ENCODE measurements at regions not wholly inside any gene's neighbourhood (a gene's known extent, or its start where the extent isn't known, plus 50 kb on each side); places are given as distances from the start of the nearest gene placed in this dataset.

DNA sequence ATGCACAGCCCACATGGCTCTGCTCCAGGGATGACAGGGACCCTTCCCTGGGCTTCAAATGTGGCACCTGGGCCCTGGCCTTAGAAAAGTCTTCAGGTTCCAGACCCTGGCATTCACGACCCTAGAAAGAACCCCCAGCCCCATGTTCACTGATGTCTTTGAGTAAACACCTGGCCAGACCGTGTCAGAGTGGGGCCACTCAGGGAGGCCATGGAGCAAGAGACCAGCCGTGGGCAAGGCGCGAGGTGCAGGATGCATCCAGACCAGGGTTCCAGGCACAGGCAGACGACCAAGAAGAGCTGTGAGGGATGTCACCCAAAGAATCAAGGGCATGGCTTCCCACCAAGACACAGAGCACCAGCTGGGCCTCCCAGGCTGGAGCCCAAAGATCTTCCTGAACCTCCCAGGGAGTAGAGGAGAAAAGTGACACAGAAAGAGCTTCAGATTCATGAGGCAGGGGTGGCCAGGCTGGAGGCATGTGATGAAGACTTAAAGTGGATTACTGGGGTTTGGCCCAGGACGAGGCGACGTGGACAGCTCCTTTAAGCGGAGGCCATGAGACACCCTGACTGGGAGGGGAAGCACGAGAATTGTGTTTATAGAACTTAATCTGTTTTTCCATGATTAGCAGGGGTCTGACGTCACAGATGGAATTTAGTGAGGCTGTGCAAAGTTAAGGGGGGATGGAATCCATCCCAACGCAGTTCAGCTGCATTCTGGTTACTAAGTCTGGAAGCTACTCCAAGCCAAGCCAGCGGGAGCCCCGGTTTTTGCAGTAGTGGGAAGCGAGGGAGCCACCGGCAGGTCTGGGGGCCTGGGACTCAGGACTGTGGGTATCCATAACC lies 61.6 kb downstream of the ARL6IP4 start:
- no peak for TF ChIP-seq CTCF (IDR thresholded peaks at IDR 0.05)
- ATAC-seq (peak; percentile 21), DNase-seq (peak in 3 of 4 donors; percentile 47 to 90 (median 89))
- H3K27ac ChIP-seq: peak overlapping the region in 1 of 2 donors; percentile 56
- H3K36me3 ChIP-seq: no peaks in the 10 kb centered on the region
- H3K27me3 ChIP-seq: no peaks in the 10 kb centered on the region
- intact Hi-C loops (cut with DNase I): loop anchor here in 1 of 2 donors (5.0 to 10.0 kb wide), 2 partner anchors 110 to 193 kb away; partner anchors contain the start of genes MPHOSPH9, MTRFR and PITPNM2
- no peak overlapping the region for H3K4me3 ChIP-seq
- H3K9me3 ChIP-seq: no peaks in the 10 kb centered on the region
- H3K4me1 ChIP-seq: peaks cover 0 to 26% of the 10 kb centered on the region in 2 donors

GRCh38 chr12:123041042-123041531 lies 60.6 kb downstream of the ARL6IP4 start:
- Histone ChIP-seq H3K27ac (no peak overlapping the region), H3K9me3 (no peaks in the 10 kb centered on the region), H3K4me3 (no peak overlapping the region), H3K27me3 (no peaks in the 10 kb centered on the region), H3K4me1 (peaks cover 0 to 20% of the 10 kb centered on the region in 2 donors), H3K36me3 (no peaks in the 10 kb centered on the region)
- intact Hi-C loops (cut with DNase I): loop anchor here in 1 of 2 donors (5.0 to 10.0 kb wide), 2 partner anchors 111 to 194 kb away; partner anchors contain the start of genes MPHOSPH9, MTRFR and PITPNM2
- no peak for TF ChIP-seq CTCF (IDR thresholded peaks at IDR 0.05)
- DNase-seq (no peak), ATAC-seq (no peak)

GRCh38 chr12:123040106-123040505 lies 59.6 kb downstream of the ARL6IP4 start:
- Histone ChIP-seq H3K4me1 (peaks cover 0 to 20% of the 10 kb centered on the region in 2 donors), H3K9me3 (no peaks in the 10 kb centered on the region), H3K4me3 (no peak overlapping the region), H3K36me3 (no peaks in the 10 kb centered on the region), H3K27me3 (no peaks in the 10 kb centered on the region), H3K27ac (no peak overlapping the region)
- DNase-seq (no peak), ATAC-seq (no peak)
- no peak for TF ChIP-seq CTCF (IDR thresholded peaks at IDR 0.05)
- intact Hi-C loops (cut with DNase I): loop anchor here in 1 of 2 donors (5.0 to 10.0 kb wide), 2 partner anchors 112 to 195 kb away; partner anchors contain the start of genes MPHOSPH9, MTRFR and PITPNM2

- Histone ChIP-seq H3K4me1 (peaks cover 0 to 18% of the 10 kb centered on the region in 2 donors), H3K27ac (no peak overlapping the region), H3K9me3 (no peaks in the 10 kb centered on the region), H3K4me3 (no peak overlapping the region), H3K27me3 (no peaks in the 10 kb centered on the region), H3K36me3 (peaks cover 0 to 4% of the 10 kb centered on the region in 2 donors)
- intact Hi-C loops (cut with DNase I): no loop called here
- ATAC-seq (no peak), DNase-seq (no peak)
- no peak for TF ChIP-seq CTCF (IDR thresholded peaks at IDR 0.05)
Observed at GRCh38 chr12:123038966-123039365, 58.5 kb downstream of the ARL6IP4 start.

- intact Hi-C loops (cut with DNase I): no loop called here
- H3K4me3 ChIP-seq: no peak overlapping the region
- H3K27me3 ChIP-seq: no peaks in the 10 kb centered on the region
- H3K4me1 ChIP-seq: peaks cover 0 to 18% of the 10 kb centered on the region in 2 donors
- ATAC-seq (no peak), DNase-seq (no peak)
- TF ChIP-seq CTCF (IDR thresholded peaks at IDR 0.05): no peak
- H3K27ac ChIP-seq: no peak overlapping the region
- peaks cover 0 to 9% of the 10 kb centered on the region in 2 donors for H3K36me3 ChIP-seq
- no peaks in the 10 kb centered on the region for H3K9me3 ChIP-seq
Observed at GRCh38 chr12:123038486-123038885, 58.0 kb downstream of the ARL6IP4 start.
